Hepatocyte (in vitro differentiated cells): ENCODE measurements at regions not wholly inside any gene's neighbourhood (a gene's known extent, or its start where the extent isn't known, plus 50 kb on each side); places are given as distances from the start of the nearest gene placed in this dataset.

Source experiments
- EZH2 ChIP-seq: fragments of 200-600 bp; sonication (generic); IDR thresholded peaks from 2 replicates; pipeline ENCODE4 v1.6.1; 2016; ENCODE audit warnings: antibody characterized with exemption, mild to moderate bottlenecking, borderline replicate concordance
- EZH2phosphoT487 ChIP-seq: fragments of 200-600 bp; sonication (generic); IDR thresholded peaks from one replicate; pipeline ENCODE4 v1.6.1; 2018; ENCODE audit warnings: antibody characterized with exemption, mild to moderate bottlenecking, low read depth, moderate library complexity; ENCODE audit not compliant: unreplicated experiment, severe bottlenecking
- TF ChIP-seq, protein P1 (sequence below): fragments of 200-600 bp; sonication (generic); IDR thresholded peaks from 2 replicates; pipeline ENCODE4 v1.5.1; 2016; ENCODE audit warnings: antibody characterized with exemption, mild to moderate bottlenecking; ENCODE audit not compliant: poor library complexity

DNA sequence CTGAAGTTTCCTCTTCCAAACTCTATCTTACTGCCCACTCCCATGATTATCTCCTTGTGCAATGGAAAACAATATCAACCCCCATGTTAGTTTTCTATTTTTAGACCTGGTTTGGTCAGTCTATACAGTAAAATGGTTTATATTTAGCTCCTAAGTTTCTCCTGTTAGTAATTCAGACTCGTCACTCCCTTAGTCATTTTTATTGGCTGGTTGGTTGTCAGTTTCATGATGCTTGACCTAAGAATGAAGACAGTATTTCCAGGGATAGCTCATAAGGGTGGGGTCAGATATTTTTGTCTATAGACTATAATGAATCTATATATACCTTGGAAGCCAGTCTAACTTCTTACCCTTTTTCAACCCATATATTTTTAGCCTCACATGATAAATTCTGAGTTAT is 61.4 kb upstream of the NEUROD1 start:
- TF ChIP-seq EZH2 = no peak
- TF ChIP-seq, protein P1, sequence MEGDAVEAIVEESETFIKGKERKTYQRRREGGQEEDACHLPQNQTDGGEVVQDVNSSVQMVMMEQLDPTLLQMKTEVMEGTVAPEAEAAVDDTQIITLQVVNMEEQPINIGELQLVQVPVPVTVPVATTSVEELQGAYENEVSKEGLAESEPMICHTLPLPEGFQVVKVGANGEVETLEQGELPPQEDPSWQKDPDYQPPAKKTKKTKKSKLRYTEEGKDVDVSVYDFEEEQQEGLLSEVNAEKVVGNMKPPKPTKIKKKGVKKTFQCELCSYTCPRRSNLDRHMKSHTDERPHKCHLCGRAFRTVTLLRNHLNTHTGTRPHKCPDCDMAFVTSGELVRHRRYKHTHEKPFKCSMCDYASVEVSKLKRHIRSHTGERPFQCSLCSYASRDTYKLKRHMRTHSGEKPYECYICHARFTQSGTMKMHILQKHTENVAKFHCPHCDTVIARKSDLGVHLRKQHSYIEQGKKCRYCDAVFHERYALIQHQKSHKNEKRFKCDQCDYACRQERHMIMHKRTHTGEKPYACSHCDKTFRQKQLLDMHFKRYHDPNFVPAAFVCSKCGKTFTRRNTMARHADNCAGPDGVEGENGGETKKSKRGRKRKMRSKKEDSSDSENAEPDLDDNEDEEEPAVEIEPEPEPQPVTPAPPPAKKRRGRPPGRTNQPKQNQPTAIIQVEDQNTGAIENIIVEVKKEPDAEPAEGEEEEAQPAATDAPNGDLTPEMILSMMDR = no peak
- no peak for TF ChIP-seq EZH2phosphoT487
